ENCODE measurements at regions not wholly inside any gene's neighbourhood (a gene's known extent, or its start where the extent isn't known, plus 50 kb on each side); places are given as distances from the start of the nearest gene placed in this dataset.

GRCh38 chr1:106846656-106847055 lies 209.8 kb upstream of the PRMT6 start:
- Histone ChIP-seq H3K9ac (ENCODE audit: low read length) (no peak overlapping the region), H3K9me2 (replicated peaks; ENCODE audit: insufficient read depth, low read length) (no peaks in the 10 kb centered on the region), H3K79me2 (ENCODE audit: low read length) (no peaks in the 10 kb centered on the region)

GRCh38 chr1:106861110-106861509 lies 195.4 kb upstream of the PRMT6 start:
- Histone ChIP-seq H3K79me2 (ENCODE audit: low read length) (no peaks in the 10 kb centered on the region), H3K27me3 (ENCODE audit: low read length) (no peaks in the 10 kb centered on the region), H3K4me1 (ENCODE audit: low read length) (no peaks in the 10 kb centered on the region), H3K9me3 (ENCODE audit: low read length) (no peaks in the 10 kb centered on the region), H4K20me1 (ENCODE audit: insufficient read depth, low read depth, low read length) (no peaks in the 10 kb centered on the region), H3K9ac (ENCODE audit: low read length) (no peak overlapping the region), H3K9me2 (replicated peaks; ENCODE audit: insufficient read depth, low read length) (0 out of 2 replicates have a peak, but pooled peaks cover 5% of the 10 kb centered on the region), H2AFZ (ENCODE audit: low read length) (no peak overlapping the region), H3K36me3 (ENCODE audit: insufficient read depth, low read length) (no peaks in the 10 kb centered on the region), H3K4me3 (ENCODE audit: low read length) (no peak overlapping the region), H3K27ac (ENCODE audit: low read length) (no peak overlapping the region), H3K4me2 (ENCODE audit: low read depth, low read length, poor library complexity, severe bottlenecking) (no peak overlapping the region)
- DNase-seq = no peak

More at GRCh38 chr1:106846656-106847055, 209.8 kb upstream of the PRMT6 start:
- H3K9me3 ChIP-seq (ENCODE audit: low read length) = peaks cover 18% of the 10 kb centered on the region; the same call in 1 of the 2 replicates
- no peaks in the 10 kb centered on the region for H3K36me3 ChIP-seq (ENCODE audit: insufficient read depth, low read length)
- H3K27me3 ChIP-seq (ENCODE audit: low read length) = no peaks in the 10 kb centered on the region
- no peak for DNase-seq
- H3K4me1 ChIP-seq (ENCODE audit: low read length) = no peaks in the 10 kb centered on the region
- H3K4me2 ChIP-seq (ENCODE audit: low read depth, low read length, poor library complexity, severe bottlenecking) = no peak overlapping the region
- no peak overlapping the region for H2AFZ ChIP-seq (ENCODE audit: low read length)
- H3K4me3 ChIP-seq (ENCODE audit: low read length) = no peak overlapping the region
- H3K27ac ChIP-seq (ENCODE audit: low read length) = no peak overlapping the region
- H4K20me1 ChIP-seq (ENCODE audit: insufficient read depth, low read depth, low read length) = no peaks in the 10 kb centered on the region

GRCh38 chr1:106868828-106869227 lies 187.6 kb upstream of the PRMT6 start:
- Histone ChIP-seq H3K27me3 (ENCODE audit: low read length) (no peaks in the 10 kb centered on the region), H3K36me3 (ENCODE audit: insufficient read depth, low read length) (no peaks in the 10 kb centered on the region), H4K20me1 (ENCODE audit: insufficient read depth, low read depth, low read length) (no peaks in the 10 kb centered on the region), H3K9ac (ENCODE audit: low read length) (no peak overlapping the region), H3K4me3 (ENCODE audit: low read length) (no peak overlapping the region), H3K79me2 (ENCODE audit: low read length) (no peaks in the 10 kb centered on the region), H3K4me2 (ENCODE audit: low read depth, low read length, poor library complexity, severe bottlenecking) (no peak overlapping the region), H3K27ac (ENCODE audit: low read length) (no peak overlapping the region), H2AFZ (ENCODE audit: low read length) (no peak overlapping the region), H3K9me3 (ENCODE audit: low read length) (peaks cover 24% of the 10 kb centered on the region), H3K4me1 (ENCODE audit: low read length) (no peaks in the 10 kb centered on the region), H3K9me2 (replicated peaks; ENCODE audit: insufficient read depth, low read length) (0 out of 2 replicates have a peak, but pooled peaks cover 5% of the 10 kb centered on the region)
- DNase-seq = no peak

- Histone ChIP-seq H3K27me3 (ENCODE audit: low read length) (no peaks in the 10 kb centered on the region), H3K9me3 (ENCODE audit: low read length) (peaks cover 10% of the 10 kb centered on the region), H3K4me2 (ENCODE audit: low read depth, low read length, poor library complexity, severe bottlenecking) (no peak overlapping the region), H3K9ac (ENCODE audit: low read length) (no peak overlapping the region), H3K9me2 (replicated peaks; ENCODE audit: insufficient read depth, low read length) (no peaks in the 10 kb centered on the region), H3K36me3 (ENCODE audit: insufficient read depth, low read length) (no peaks in the 10 kb centered on the region), H2AFZ (ENCODE audit: low read length) (no peak overlapping the region), H3K27ac (ENCODE audit: low read length) (no peak overlapping the region), H3K79me2 (ENCODE audit: low read length) (no peaks in the 10 kb centered on the region), H4K20me1 (ENCODE audit: insufficient read depth, low read depth, low read length) (no peaks in the 10 kb centered on the region), H3K4me3 (ENCODE audit: low read length) (no peak overlapping the region), H3K4me1 (ENCODE audit: low read length) (no peaks in the 10 kb centered on the region)
- DNase-seq = no peak
Measured at GRCh38 chr1:106875622-106876021, 180.9 kb upstream of the PRMT6 start.

GRCh38 chr1:106876384-106876783 lies 180.1 kb upstream of the PRMT6 start:
- Histone ChIP-seq H3K4me1 (ENCODE audit: low read length) (no peaks in the 10 kb centered on the region), H3K4me3 (ENCODE audit: low read length) (no peak overlapping the region), H3K4me2 (ENCODE audit: low read depth, low read length, poor library complexity, severe bottlenecking) (no peak overlapping the region), H3K27ac (ENCODE audit: low read length) (no peak overlapping the region), H4K20me1 (ENCODE audit: insufficient read depth, low read depth, low read length) (no peaks in the 10 kb centered on the region), H3K27me3 (ENCODE audit: low read length) (no peaks in the 10 kb centered on the region), H3K36me3 (ENCODE audit: insufficient read depth, low read length) (no peaks in the 10 kb centered on the region), H3K9ac (ENCODE audit: low read length) (no peak overlapping the region), H3K9me3 (ENCODE audit: low read length) (peaks cover 10% of the 10 kb centered on the region), H2AFZ (ENCODE audit: low read length) (no peak overlapping the region), H3K79me2 (ENCODE audit: low read length) (no peaks in the 10 kb centered on the region), H3K9me2 (replicated peaks; ENCODE audit: insufficient read depth, low read length) (no peaks in the 10 kb centered on the region)
- no peak for DNase-seq

GRCh38 chr1:106879538-106879937 lies 176.9 kb upstream of the PRMT6 start:
- Histone ChIP-seq H3K4me3 (ENCODE audit: low read length) (no peak overlapping the region), H3K36me3 (ENCODE audit: insufficient read depth, low read length) (no peaks in the 10 kb centered on the region), H3K27me3 (ENCODE audit: low read length) (no peaks in the 10 kb centered on the region), H3K9me3 (ENCODE audit: low read length) (peaks cover 5% of the 10 kb centered on the region; the same call in 1 of the 2 replicates), H3K4me1 (ENCODE audit: low read length) (no peaks in the 10 kb centered on the region), H2AFZ (ENCODE audit: low read length) (no peak overlapping the region), H3K79me2 (ENCODE audit: low read length) (no peaks in the 10 kb centered on the region), H3K9ac (ENCODE audit: low read length) (no peak overlapping the region), H3K9me2 (replicated peaks; ENCODE audit: insufficient read depth, low read length) (no peaks in the 10 kb centered on the region), H4K20me1 (ENCODE audit: insufficient read depth, low read depth, low read length) (no peaks in the 10 kb centered on the region), H3K4me2 (ENCODE audit: low read depth, low read length, poor library complexity, severe bottlenecking) (no peak overlapping the region), H3K27ac (ENCODE audit: low read length) (no peak overlapping the region)
- no peak for DNase-seq

- DNase-seq = no peak
- Histone ChIP-seq H3K9ac (ENCODE audit: low read length) (no peak overlapping the region), H3K9me3 (ENCODE audit: low read length) (peaks cover 8% of the 10 kb centered on the region; the same call in 1 of the 2 replicates), H3K36me3 (ENCODE audit: insufficient read depth, low read length) (no peaks in the 10 kb centered on the region), H3K4me1 (ENCODE audit: low read length) (no peaks in the 10 kb centered on the region), H3K79me2 (ENCODE audit: low read length) (no peaks in the 10 kb centered on the region), H3K4me2 (ENCODE audit: low read depth, low read length, poor library complexity, severe bottlenecking) (no peak overlapping the region), H3K9me2 (replicated peaks; ENCODE audit: insufficient read depth, low read length) (no peaks in the 10 kb centered on the region), H3K27ac (ENCODE audit: low read length) (no peak overlapping the region), H2AFZ (ENCODE audit: low read length) (no peak overlapping the region), H4K20me1 (ENCODE audit: insufficient read depth, low read depth, low read length) (no peaks in the 10 kb centered on the region), H3K27me3 (ENCODE audit: low read length) (no peaks in the 10 kb centered on the region), H3K4me3 (ENCODE audit: low read length) (no peak overlapping the region)
Measured at GRCh38 chr1:106880226-106880625, 176.2 kb upstream of the PRMT6 start.

GRCh38 chr1:106883208-106883607 lies 173.3 kb upstream of the PRMT6 start:
- no peaks in the 10 kb centered on the region for H3K9me2 ChIP-seq (replicated peaks; ENCODE audit: insufficient read depth, low read length)
- H3K27me3 ChIP-seq (ENCODE audit: low read length) = no peaks in the 10 kb centered on the region
- H3K27ac ChIP-seq (ENCODE audit: low read length) = no peak overlapping the region
- no peak overlapping the region for H2AFZ ChIP-seq (ENCODE audit: low read length)
- no peak overlapping the region for H3K4me3 ChIP-seq (ENCODE audit: low read length)
- no peak overlapping the region for H3K9ac ChIP-seq (ENCODE audit: low read length)
- no peak overlapping the region for H3K4me2 ChIP-seq (ENCODE audit: low read depth, low read length, poor library complexity, severe bottlenecking)
- H3K9me3 ChIP-seq (ENCODE audit: low read length) = peaks cover 13% of the 10 kb centered on the region; the same call in 1 of the 2 replicates
- DNase-seq = no peak
- H3K4me1 ChIP-seq (ENCODE audit: low read length) = no peaks in the 10 kb centered on the region
- H3K36me3 ChIP-seq (ENCODE audit: insufficient read depth, low read length) = no peaks in the 10 kb centered on the region
- no peaks in the 10 kb centered on the region for H4K20me1 ChIP-seq (ENCODE audit: insufficient read depth, low read depth, low read length)
- H3K79me2 ChIP-seq (ENCODE audit: low read length) = no peaks in the 10 kb centered on the region

- no peak overlapping the region for H3K27ac ChIP-seq (ENCODE audit: low read length)
- H3K9me2 ChIP-seq (replicated peaks; ENCODE audit: insufficient read depth, low read length) = peaks cover 4% of the 10 kb centered on the region; the same call in 1 of the 2 replicates
- peaks cover 7% of the 10 kb centered on the region; the same call in 1 of the 2 replicates for H3K9me3 ChIP-seq (ENCODE audit: low read length)
- H3K9ac ChIP-seq (ENCODE audit: low read length) = no peak overlapping the region
- H3K36me3 ChIP-seq (ENCODE audit: insufficient read depth, low read length) = no peaks in the 10 kb centered on the region
- H3K27me3 ChIP-seq (ENCODE audit: low read length) = no peaks in the 10 kb centered on the region
- H3K4me2 ChIP-seq (ENCODE audit: low read depth, low read length, poor library complexity, severe bottlenecking) = no peak overlapping the region
- H3K79me2 ChIP-seq (ENCODE audit: low read length) = no peaks in the 10 kb centered on the region
- no peak overlapping the region for H3K4me3 ChIP-seq (ENCODE audit: low read length)
- H2AFZ ChIP-seq (ENCODE audit: low read length) = no peak overlapping the region
- H4K20me1 ChIP-seq (ENCODE audit: insufficient read depth, low read depth, low read length) = no peaks in the 10 kb centered on the region
- no peak for DNase-seq
- no peaks in the 10 kb centered on the region for H3K4me1 ChIP-seq (ENCODE audit: low read length)
Measured at GRCh38 chr1:106889059-106889458, 167.4 kb upstream of the PRMT6 start.

Data from Karpas-422 (cell line).